ENCODE measurements at regions not wholly inside any gene's neighbourhood (a gene's known extent, or its start where the extent isn't known, plus 50 kb on each side); places are given as distances from the start of the nearest gene placed in this dataset.
"Not testable (repeated sequence)": the region's sequence is repeated elsewhere in the genome, so short reads cannot be mapped to it uniquely, and the experiment has no call there.

GRCh38 chr5:62196532-62196931 lies 109.5 kb upstream of the KIF2A start:
- not testable (repeated sequence) for DNase-seq

GRCh38 chr5:62197697-62198096 lies 108.3 kb upstream of the KIF2A start:
- DNase-seq, result no peak

GRCh38 chr5:62198421-62198820 lies 107.6 kb upstream of the KIF2A start:
- no peak for DNase-seq

- DNase-seq, result no peak
Observed at GRCh38 chr5:62199792-62200716, 106.0 kb upstream of the KIF2A start.

- peak; percentile 2 for DNase-seq
Observed at GRCh38 chr5:62206150-62206829, 99.7 kb upstream of the KIF2A start.

- no peak for DNase-seq
Observed at GRCh38 chr5:62208218-62208852, 97.7 kb upstream of the KIF2A start.

- no peak for DNase-seq
Observed at GRCh38 chr5:62211405-62211804, 94.6 kb upstream of the KIF2A start.

GRCh38 chr5:62212648-62213047 lies 93.4 kb upstream of the KIF2A start:
- DNase-seq, result no peak

GRCh38 chr5:62214701-62215100 lies 91.3 kb upstream of the KIF2A start:
- no peak for DNase-seq

- DNase-seq, result not testable (repeated sequence)
Observed at GRCh38 chr5:62216603-62217002, 89.4 kb upstream of the KIF2A start.

GRCh38 chr5:62217095-62217494 lies 88.9 kb upstream of the KIF2A start:
- DNase-seq, result not testable (repeated sequence)

- DNase-seq, result not testable (repeated sequence)
Observed at GRCh38 chr5:62218860-62219259, 87.1 kb upstream of the KIF2A start.

GRCh38 chr5:62221881-62222280 lies 84.1 kb upstream of the KIF2A start:
- not testable (repeated sequence) for DNase-seq

GRCh38 chr5:62222305-62222704 lies 83.7 kb upstream of the KIF2A start:
- DNase-seq, result not testable (repeated sequence)

GRCh38 chr5:62223312-62223670 lies 82.7 kb upstream of the KIF2A start:
- DNase-seq, result not testable (repeated sequence)

GRCh38 chr5:62224987-62225601 lies 80.9 kb upstream of the KIF2A start:
- DNase-seq, result not testable (repeated sequence)

GRCh38 chr5:62230876-62231388 lies 75.1 kb upstream of the KIF2A start:
- DNase-seq, result not testable (repeated sequence)

- no peak for DNase-seq
Observed at GRCh38 chr5:62231576-62231975, 74.4 kb upstream of the KIF2A start.

GRCh38 chr5:62232218-62232617 lies 73.8 kb upstream of the KIF2A start:
- not testable (repeated sequence) for DNase-seq

GRCh38 chr5:62233083-62234046 lies 72.6 kb upstream of the KIF2A start:
- DNase-seq, result not testable (repeated sequence)

- DNase-seq, result not testable (repeated sequence)
Observed at GRCh38 chr5:62236593-62236992, 69.4 kb upstream of the KIF2A start.

GRCh38 chr5:62237944-62238343 lies 68.1 kb upstream of the KIF2A start:
- not testable (repeated sequence) for DNase-seq

All from NCI-H146 (cell line).